ENCODE measurements at regions not wholly inside any gene's neighbourhood (a gene's known extent, or its start where the extent isn't known, plus 50 kb on each side); places are given as distances from the start of the nearest gene placed in this dataset.

- no peaks in the 10 kb centered on the region for H3K36me3 ChIP-seq (ENCODE audit: control insufficient read depth in 4 of 4, insufficient read depth in 3 of 4, low read depth in 1 of 4, low read length in 3 of 4)
- H3K9ac ChIP-seq (ENCODE audit: low read depth in 1 of 2, low read length in 2 of 2), result no peak overlapping the region
- H3K27me3 ChIP-seq (ENCODE audit: control insufficient read depth in 4 of 4, insufficient read depth in 4 of 4, low read length in 3 of 4), result no peaks in the 10 kb centered on the region
- no peak for DNase-seq (ENCODE audit: low spot score)
- no peaks in the 10 kb centered on the region for H3K9me3 ChIP-seq (ENCODE audit: control insufficient read depth in 4 of 4, low read length in 3 of 4)
- no peak overlapping the region for H3K4me3 ChIP-seq (ENCODE audit: low read depth in 1 of 3, low read length in 3 of 3)
- no peak overlapping the region for H3K27ac ChIP-seq (ENCODE audit: low read depth in 1 of 2, low read length in 2 of 2)
- TF ChIP-seq ZBTB33 (IDR thresholded peaks at IDR 0.05) (no peak), RAD21 (IDR thresholded peaks at IDR 0.05) (no peak), YY1 (IDR thresholded peaks at IDR 0.05) (no peak), JUND (IDR thresholded peaks at IDR 0.05) (no peak), FOXA1 (IDR thresholded peaks at IDR 0.05) (no peak), HNF4A (conservative IDR thresholded peaks at IDR 0.05) (no peak), FOXA2 (IDR thresholded peaks at IDR 0.05) (no peak), REST (IDR thresholded peaks at IDR 0.05) (no peak), EGR1 (IDR thresholded peaks at IDR 0.05; ENCODE audit: low read depth in 2 of 2) (no peak), HNF4G (IDR thresholded peaks at IDR 0.05) (no peak), RXRA (IDR thresholded peaks at IDR 0.05) (no peak), NR2F2 (IDR thresholded peaks at IDR 0.05) (no peak), TAF1 (conservative IDR thresholded peaks at IDR 0.05) (no peak), SP1 (IDR thresholded peaks at IDR 0.05) (no peak)
- TF ChIP-seq, protein P1, sequence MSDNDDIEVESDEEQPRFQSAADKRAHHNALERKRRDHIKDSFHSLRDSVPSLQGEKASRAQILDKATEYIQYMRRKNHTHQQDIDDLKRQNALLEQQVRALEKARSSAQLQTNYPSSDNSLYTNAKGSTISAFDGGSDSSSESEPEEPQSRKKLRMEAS (IDR thresholded peaks at IDR 0.05), result no peak
- TF ChIP-seq, protein P2, sequence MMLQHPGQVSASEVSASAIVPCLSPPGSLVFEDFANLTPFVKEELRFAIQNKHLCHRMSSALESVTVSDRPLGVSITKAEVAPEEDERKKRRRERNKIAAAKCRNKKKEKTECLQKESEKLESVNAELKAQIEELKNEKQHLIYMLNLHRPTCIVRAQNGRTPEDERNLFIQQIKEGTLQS (IDR thresholded peaks at IDR 0.05), result no peak
- peaks cover 0 to 5% (median 2%) of the 10 kb centered on the region in 4 donors for H3K4me1 ChIP-seq (ENCODE audit: control insufficient read depth in 4 of 4, insufficient read depth in 4 of 4, low read length in 3 of 4)
- 81% methylated on average over 5 of the region's 5 CpGs for WGBS
These were observed 636.5 kb upstream of the TBX3 start for GRCh38 chr12:115320451-115320850.

- no peak for DNase-seq (ENCODE audit: low spot score)
- WGBS, result 86% methylated on average over 8 of the region's 8 CpGs
- Histone ChIP-seq H3K9me3 (ENCODE audit: control insufficient read depth in 4 of 4, low read length in 3 of 4) (no peaks in the 10 kb centered on the region), H3K27ac (ENCODE audit: low read depth in 1 of 2, low read length in 2 of 2) (no peak overlapping the region), H3K9ac (ENCODE audit: low read depth in 1 of 2, low read length in 2 of 2) (no peak overlapping the region), H3K4me1 (ENCODE audit: control insufficient read depth in 4 of 4, insufficient read depth in 4 of 4, low read length in 3 of 4) (no peaks in the 10 kb centered on the region), H3K27me3 (ENCODE audit: control insufficient read depth in 4 of 4, insufficient read depth in 4 of 4, low read length in 3 of 4) (no peaks in the 10 kb centered on the region), H3K36me3 (ENCODE audit: control insufficient read depth in 4 of 4, insufficient read depth in 3 of 4, low read depth in 1 of 4, low read length in 3 of 4) (no peaks in the 10 kb centered on the region), H3K4me3 (ENCODE audit: low read depth in 1 of 3, low read length in 3 of 3) (no peak overlapping the region)
- TF ChIP-seq YY1 (IDR thresholded peaks at IDR 0.05), result no peak
- no peak for TF ChIP-seq ZBTB33 (IDR thresholded peaks at IDR 0.05)
- TF ChIP-seq CTCF (IDR thresholded peaks at IDR 0.05; ENCODE audit: low read depth, low read length, missing input control), result no peak
- no peak for TF ChIP-seq REST (IDR thresholded peaks at IDR 0.05)
- no peak for TF ChIP-seq GABPA (IDR thresholded peaks at IDR 0.05 in 1 of 2, conservative IDR thresholded peaks at IDR 0.05 in 1 of 2)
- TF ChIP-seq, protein P2 (IDR thresholded peaks at IDR 0.05), result no peak
- TF ChIP-seq HNF4G (IDR thresholded peaks at IDR 0.05), result no peak
- TF ChIP-seq TAF1 (conservative IDR thresholded peaks at IDR 0.05), result no peak
- TF ChIP-seq HNF4A (conservative IDR thresholded peaks at IDR 0.05), result no peak
- no peak for TF ChIP-seq RXRA (IDR thresholded peaks at IDR 0.05)
- TF ChIP-seq FOXA2 (IDR thresholded peaks at IDR 0.05), result no peak
These were observed 635.6 kb upstream of the TBX3 start for GRCh38 chr12:115319446-115320040.

All from liver (tissue), 8 donors.